Sigmoid colon (tissue), 4 donors: ENCODE measurements at regions not wholly inside any gene's neighbourhood (a gene's known extent, or its start where the extent isn't known, plus 50 kb on each side); places are given as distances from the start of the nearest gene placed in this dataset.

ENCODE experiments used
- CTCF ChIP-seq, 4 experiments: fragments of 450-650 bp in 3 of 4; fragments of 200-600 bp in 1 of 4; IDR thresholded peaks; one replicate each; pipeline ENCODE4 v1.5.1; 2016 to 2019; ENCODE audit warnings: antibody characterized with exemption in 4 of 4, mild to moderate bottlenecking in 3 of 4, moderate library complexity in 2 of 4
- EP300 ChIP-seq, 4 donors: sonication (generic); formaldehyde crosslinking; IDR thresholded peaks; one replicate each; pipeline ENCODE4 v1.6.1; 2017; ENCODE audit warnings: antibody characterized with exemption in 4 of 4

- TF ChIP-seq CTCF (IDR thresholded peaks at IDR 0.05) (no peak), EP300 (IDR thresholded peaks at IDR 0.05) (no peak)
These were observed 285.3 kb downstream of the SV2B start for GRCh38 chr15:91385311-91385710.
